ENCODE measurements at regions not wholly inside any gene's neighbourhood (a gene's known extent, or its start where the extent isn't known, plus 50 kb on each side); places are given as distances from the start of the nearest gene placed in this dataset.

DNA sequence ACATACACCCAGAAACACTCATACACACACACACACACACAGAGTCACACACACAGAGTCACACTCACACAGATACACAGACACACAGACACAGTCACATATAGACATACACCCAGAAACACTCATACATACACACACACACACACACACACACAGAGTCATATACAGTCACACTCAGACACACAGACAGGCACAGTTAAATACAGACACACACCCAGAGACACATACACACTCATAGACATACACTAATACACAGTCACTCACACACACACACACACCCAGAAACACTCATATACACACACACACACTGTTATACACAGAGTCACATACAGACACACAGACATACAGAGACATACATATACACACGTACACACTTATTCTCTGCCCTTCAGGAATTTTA, 250.9 kb downstream of the QKI start:
- no peak for DNase-seq (ENCODE audit: low read depth in 2 of 2)

DNA sequence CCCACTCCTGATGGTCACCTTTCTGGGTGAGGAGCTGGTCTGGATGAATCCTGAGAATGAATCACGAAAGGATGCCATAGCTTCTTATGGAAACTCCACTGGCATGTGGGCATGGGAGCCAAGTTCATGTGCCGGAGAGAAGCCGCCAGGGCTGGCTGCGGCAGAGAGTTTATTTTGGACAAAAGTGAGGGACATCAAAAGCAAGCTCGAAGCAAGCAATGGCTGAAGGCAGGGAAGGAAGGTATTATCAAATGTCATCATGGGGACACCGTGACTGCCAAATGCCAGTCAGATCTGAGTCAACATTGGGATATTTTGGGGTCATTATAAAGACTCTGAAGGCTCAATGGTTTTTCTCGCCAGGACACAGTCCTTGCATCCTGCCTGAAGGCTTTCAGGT, 249.1 kb downstream of the QKI start:
- no peak for DNase-seq (ENCODE audit: low read depth in 2 of 2)

GRCh38 chr6:163662604-163663225, 248.2 kb downstream of the QKI start:
- no peak for DNase-seq (ENCODE audit: low read depth in 2 of 2)

GRCh38 chr6:163661272-163661671, 246.8 kb downstream of the QKI start:
- no peak for DNase-seq (ENCODE audit: low read depth in 2 of 2)

DNA sequence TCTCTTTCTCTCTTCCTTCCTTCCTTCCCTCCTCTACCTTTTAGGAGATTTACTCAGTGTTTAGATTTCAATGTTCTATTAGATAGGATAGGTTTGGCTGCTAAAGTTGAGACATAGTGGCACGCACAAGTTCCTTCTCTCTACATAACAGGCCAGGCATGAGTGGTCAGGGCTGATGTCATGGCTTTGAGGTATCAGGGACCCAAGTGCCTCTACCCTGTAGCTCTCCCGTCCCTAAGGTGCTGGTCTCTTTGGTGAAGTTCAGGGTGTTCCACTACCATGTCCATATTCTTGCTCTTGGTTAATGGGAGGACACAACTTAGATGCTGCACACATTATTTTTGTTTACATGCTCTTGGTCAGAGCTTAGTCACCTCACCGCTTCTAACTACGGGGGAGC, 245.3 kb downstream of the QKI start:
- DNase-seq (ENCODE audit: low read depth in 2 of 2) = no peak

GRCh38 chr6:163655217-163656121, 241.0 kb downstream of the QKI start:
- DNase-seq (ENCODE audit: low read depth in 2 of 2) = no peak

- DNase-seq (ENCODE audit: low read depth in 2 of 2) = no peak
Measured at GRCh38 chr6:163651915-163652668, 237.6 kb downstream of the QKI start.

- no peak for DNase-seq (ENCODE audit: low read depth in 2 of 2)
Measured at GRCh38 chr6:163651426-163651825, 236.9 kb downstream of the QKI start.

DNA sequence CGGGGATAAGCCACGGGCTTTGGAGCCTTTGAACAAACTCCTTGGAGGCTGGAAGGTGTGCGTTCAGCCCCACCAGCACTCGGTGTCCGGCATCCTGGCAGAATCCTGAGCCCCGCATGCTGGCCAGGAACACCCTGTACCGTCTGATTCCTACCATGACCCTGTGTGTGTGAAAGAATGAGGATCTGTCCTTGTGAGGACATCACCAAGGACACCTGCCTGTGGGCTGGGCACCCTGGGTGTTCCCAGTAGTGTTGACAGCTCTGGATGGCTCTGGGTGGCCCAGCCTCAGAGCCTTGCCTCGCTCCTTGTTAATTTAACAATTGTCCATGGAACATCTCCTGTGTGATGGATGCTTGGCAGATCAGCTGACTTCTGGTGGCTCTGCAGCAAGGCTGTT, 234.3 kb downstream of the QKI start:
- DNase-seq (ENCODE audit: low read depth in 2 of 2) = no peak

GRCh38 chr6:163647624-163648023, 233.1 kb downstream of the QKI start:
- DNase-seq (ENCODE audit: low read depth in 2 of 2) = no peak

- DNase-seq (ENCODE audit: low read depth in 2 of 2) = no peak
Measured at GRCh38 chr6:163646866-163647265, 232.3 kb downstream of the QKI start.

GRCh38 chr6:163646133-163646532, 231.6 kb downstream of the QKI start:
- DNase-seq (ENCODE audit: low read depth in 2 of 2) = no peak

GRCh38 chr6:163645560-163645959, 231.0 kb downstream of the QKI start:
- no peak for DNase-seq (ENCODE audit: low read depth in 2 of 2)

GRCh38 chr6:163643866-163644265, 229.3 kb downstream of the QKI start:
- DNase-seq (ENCODE audit: low read depth in 2 of 2) = no peak

GRCh38 chr6:163641706-163642105, 227.2 kb downstream of the QKI start:
- no peak for DNase-seq (ENCODE audit: low read depth in 2 of 2)

GRCh38 chr6:163640641-163641040, 226.1 kb downstream of the QKI start:
- no peak for DNase-seq (ENCODE audit: low read depth in 2 of 2)

- no peak for DNase-seq (ENCODE audit: low read depth in 2 of 2)
Measured at GRCh38 chr6:163637524-163637923, 223.0 kb downstream of the QKI start.

DNA sequence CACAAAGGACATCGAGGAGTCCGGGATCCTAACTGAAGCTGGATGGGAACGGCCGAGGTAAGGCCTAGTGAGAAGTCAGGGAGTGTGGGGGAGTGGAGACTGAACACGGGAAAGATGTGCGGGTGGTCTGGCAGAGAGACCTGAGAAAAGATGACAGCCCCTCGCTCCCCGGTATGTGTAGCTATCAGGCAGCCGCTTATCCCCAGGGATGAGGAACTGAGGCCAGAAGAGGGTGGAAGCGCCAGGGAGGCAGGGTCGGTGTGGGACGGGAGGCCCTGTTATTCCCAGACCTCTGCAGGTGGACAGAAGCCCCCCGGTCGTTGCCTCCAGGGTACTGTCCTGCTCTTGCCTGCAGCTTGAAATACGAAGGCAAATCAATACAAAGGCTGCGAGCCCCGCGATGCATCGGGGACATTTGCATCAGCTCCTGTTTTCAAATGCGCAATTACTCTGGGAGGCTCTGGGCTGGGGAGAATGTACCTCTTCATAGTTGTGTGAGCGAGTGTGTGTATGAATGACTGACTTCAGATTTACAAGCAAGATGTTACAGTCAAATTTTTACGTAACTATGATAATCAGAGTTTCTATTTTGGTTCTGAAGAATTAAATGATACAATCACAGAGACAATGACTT, 221.3 kb downstream of the QKI start:
- no peak for DNase-seq (ENCODE audit: low read depth in 2 of 2)

GRCh38 chr6:163635315-163635714, 220.8 kb downstream of the QKI start:
- no peak for DNase-seq (ENCODE audit: low read depth in 2 of 2)

DNA sequence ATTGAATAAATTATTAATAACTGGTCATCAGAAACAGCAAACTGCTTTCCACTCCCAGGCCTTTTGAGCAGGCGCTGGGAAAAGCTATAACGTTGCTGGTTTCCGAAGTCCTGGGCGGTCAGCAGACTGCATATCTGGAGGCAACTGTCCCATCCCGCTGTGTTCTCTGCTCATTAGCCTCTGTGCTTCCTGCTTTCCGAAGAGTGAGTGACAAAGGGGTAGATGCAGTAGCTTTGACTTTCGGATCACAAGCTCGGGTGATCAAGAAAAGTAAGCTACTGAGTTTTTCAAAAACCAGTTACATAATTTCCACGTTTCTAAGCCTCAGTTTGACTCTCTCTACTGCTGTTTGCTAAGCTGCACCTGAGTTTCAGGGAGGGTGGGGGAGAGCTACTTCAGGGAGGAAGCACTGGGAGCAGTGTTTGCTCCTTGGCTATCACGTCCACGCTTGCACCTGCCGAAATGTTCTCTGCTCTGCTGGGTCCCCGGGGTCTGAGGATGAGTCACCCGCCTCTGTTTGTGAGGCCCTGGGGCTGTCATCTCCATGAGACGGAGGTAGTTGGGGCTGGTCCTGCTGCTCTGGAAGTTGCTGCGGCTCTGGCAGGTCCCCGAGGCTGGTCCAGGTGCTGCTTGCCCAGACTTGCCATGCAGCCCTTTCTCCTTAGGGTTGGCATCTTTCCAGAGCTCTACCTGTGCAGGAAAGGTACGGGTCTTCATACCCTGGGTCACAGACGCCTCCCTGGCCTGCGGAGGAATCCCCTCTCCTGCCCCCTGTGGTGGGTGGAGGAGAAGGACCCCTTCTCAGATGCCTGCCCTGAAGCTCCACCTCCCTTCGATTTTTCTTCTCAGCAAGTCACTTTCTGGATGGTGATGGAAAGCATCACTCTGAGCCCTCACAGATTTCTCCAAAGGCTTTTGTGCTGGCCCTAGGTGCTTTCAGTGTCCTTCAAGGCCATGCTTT, 220.0 kb downstream of the QKI start:
- no peak for DNase-seq (ENCODE audit: low read depth in 2 of 2)

GRCh38 chr6:163630991-163631390, 216.5 kb downstream of the QKI start:
- DNase-seq (ENCODE audit: low read depth in 2 of 2) = no peak

Measured in stimulated activated CD8-positive, alpha-beta memory T cell treated with anti-CD3 and anti-CD28 coated beads, Interleukin-2, amount 100 ng/mL, for 1 hour (primary cell).